ENCODE measurements at regions not wholly inside any gene's neighbourhood (a gene's known extent, or its start where the extent isn't known, plus 50 kb on each side); places are given as distances from the start of the nearest gene placed in this dataset.

DNA sequence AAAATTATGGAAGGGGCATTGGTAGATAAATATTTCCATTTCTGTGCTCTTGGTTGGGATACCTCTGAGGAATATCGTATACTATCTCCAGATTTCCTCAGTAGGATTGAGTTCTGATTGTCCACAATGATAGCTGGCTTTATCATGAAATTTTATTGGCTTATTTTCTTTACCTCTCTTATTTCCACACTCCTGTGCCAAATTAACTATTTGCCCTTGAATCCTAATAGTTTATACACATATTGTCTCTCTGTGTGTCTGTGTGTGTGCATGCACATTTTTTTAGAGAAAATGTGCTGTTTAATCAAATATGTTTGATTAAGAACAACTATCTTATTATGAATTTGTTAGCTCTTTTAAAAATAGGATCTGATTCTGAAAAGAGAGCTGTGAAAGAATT, 271.6 kb downstream of the DTHD1 start:
- DNase-seq (ENCODE audit: low read depth in 6 of 9, low spot score in 9 of 9), result no peak
- WGBS, result 95% methylated on average over 1 of the region's 1 CpG
- no peaks in the 10 kb centered on the region for H3K9me3 ChIP-seq (ENCODE audit: control insufficient read depth in 2 of 2, insufficient read depth in 1 of 2, low read length in 1 of 2)
- H3K27ac ChIP-seq (ENCODE audit: low read depth in 1 of 2, low read length in 1 of 2), result no peak overlapping the region
- no peak overlapping the region for H3K4me3 ChIP-seq (ENCODE audit: low read length in 2 of 2)
- H3K36me3 ChIP-seq (ENCODE audit: control insufficient read depth in 2 of 2, insufficient read depth in 2 of 2, low read length in 1 of 2), result no peaks in the 10 kb centered on the region
- no peaks in the 10 kb centered on the region for H3K27me3 ChIP-seq (ENCODE audit: control insufficient read depth in 2 of 2, insufficient read depth in 1 of 2, low read length in 1 of 2)
- H3K4me1 ChIP-seq (ENCODE audit: control insufficient read depth in 2 of 2, insufficient read depth in 2 of 2, low read length in 2 of 2), result no peaks in the 10 kb centered on the region

DNA sequence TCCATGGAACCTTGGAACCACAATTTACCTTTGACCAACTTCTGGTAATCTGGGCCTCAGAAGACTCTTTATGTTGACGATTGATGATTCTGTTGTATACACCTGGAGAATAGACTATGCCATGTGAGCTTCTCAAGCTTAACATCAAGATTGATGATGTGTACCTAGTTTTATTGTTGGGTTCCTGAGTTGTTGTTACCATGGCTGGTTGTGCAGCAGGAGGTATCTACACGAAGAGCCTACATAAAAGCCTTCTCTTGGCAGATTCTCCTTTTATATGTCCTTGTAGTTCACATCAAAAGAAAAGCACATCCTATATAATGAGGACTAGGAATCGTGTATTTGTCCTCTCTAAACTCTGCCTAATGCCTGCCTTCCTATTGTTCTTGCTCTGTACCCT, 272.0 kb downstream of the DTHD1 start:
- H3K4me3 ChIP-seq (ENCODE audit: low read length in 2 of 2), result no peak overlapping the region
- H3K36me3 ChIP-seq (ENCODE audit: control insufficient read depth in 2 of 2, insufficient read depth in 2 of 2, low read length in 1 of 2), result no peaks in the 10 kb centered on the region
- H3K9me3 ChIP-seq (ENCODE audit: control insufficient read depth in 2 of 2, insufficient read depth in 1 of 2, low read length in 1 of 2), result no peaks in the 10 kb centered on the region
- DNase-seq (ENCODE audit: low read depth in 6 of 9, low spot score in 9 of 9), result no peak
- H3K4me1 ChIP-seq (ENCODE audit: control insufficient read depth in 2 of 2, insufficient read depth in 2 of 2, low read length in 2 of 2), result no peaks in the 10 kb centered on the region
- no peaks in the 10 kb centered on the region for H3K27me3 ChIP-seq (ENCODE audit: control insufficient read depth in 2 of 2, insufficient read depth in 1 of 2, low read length in 1 of 2)
- no peak overlapping the region for H3K27ac ChIP-seq (ENCODE audit: low read depth in 1 of 2, low read length in 1 of 2)
- WGBS, result 87% methylated on average over 3 of the region's 3 CpGs

GRCh38 chr4:36556984-36557383, 275.6 kb downstream of the DTHD1 start:
- Histone ChIP-seq H3K9me3 (ENCODE audit: control insufficient read depth in 2 of 2, insufficient read depth in 1 of 2, low read length in 1 of 2) (no peaks in the 10 kb centered on the region), H3K4me1 (ENCODE audit: control insufficient read depth in 2 of 2, insufficient read depth in 2 of 2, low read length in 2 of 2) (no peaks in the 10 kb centered on the region)

DNA sequence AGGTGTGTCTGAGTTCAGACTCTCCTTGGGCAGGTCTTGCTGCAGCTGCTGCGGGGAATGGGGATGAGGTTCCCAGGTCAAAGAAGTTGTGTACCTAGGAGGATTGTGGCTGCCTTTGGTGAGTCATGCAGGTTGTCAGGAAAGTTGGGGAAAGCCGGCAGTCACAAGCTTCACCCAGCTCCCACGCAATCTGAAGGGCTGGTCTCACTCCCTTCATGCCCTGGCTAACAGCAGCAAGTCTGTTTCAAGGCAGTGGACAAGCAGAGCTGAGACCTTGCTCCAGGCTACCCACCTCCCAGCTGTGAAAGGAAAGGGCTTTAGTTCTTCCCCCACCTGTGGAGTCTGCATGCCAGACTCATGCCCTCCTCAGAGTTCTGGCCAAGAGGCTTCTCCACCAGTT, 287.2 kb downstream of the DTHD1 start:
- no peaks in the 10 kb centered on the region for H3K9me3 ChIP-seq (ENCODE audit: control insufficient read depth in 2 of 2, insufficient read depth in 1 of 2, low read length in 1 of 2)
- DNase-seq (ENCODE audit: low read depth in 6 of 9, low spot score in 9 of 9), result no peak
- no peak overlapping the region for H3K4me3 ChIP-seq (ENCODE audit: low read length in 2 of 2)
- WGBS, result 84% methylated on average over 3 of the region's 3 CpGs
- no peaks in the 10 kb centered on the region for H3K27me3 ChIP-seq (ENCODE audit: control insufficient read depth in 2 of 2, insufficient read depth in 1 of 2, low read length in 1 of 2)
- H3K4me1 ChIP-seq (ENCODE audit: control insufficient read depth in 2 of 2, insufficient read depth in 2 of 2, low read length in 2 of 2), result no peaks in the 10 kb centered on the region
- no peak overlapping the region for H3K27ac ChIP-seq (ENCODE audit: low read depth in 1 of 2, low read length in 1 of 2)
- no peaks in the 10 kb centered on the region for H3K36me3 ChIP-seq (ENCODE audit: control insufficient read depth in 2 of 2, insufficient read depth in 2 of 2, low read length in 1 of 2)

More at GRCh38 chr4:36556984-36557383, 275.6 kb downstream of the DTHD1 start:
- Histone ChIP-seq H3K36me3 (ENCODE audit: control insufficient read depth in 2 of 2, insufficient read depth in 2 of 2, low read length in 1 of 2) (no peaks in the 10 kb centered on the region), H3K27ac (ENCODE audit: low read depth in 1 of 2, low read length in 1 of 2) (no peak overlapping the region), H3K4me3 (ENCODE audit: low read length in 2 of 2) (no peak overlapping the region), H3K27me3 (ENCODE audit: control insufficient read depth in 2 of 2, insufficient read depth in 1 of 2, low read length in 1 of 2) (no peaks in the 10 kb centered on the region)
- DNase-seq (ENCODE audit: low read depth in 6 of 9, low spot score in 9 of 9), result no peak

- DNase-seq (ENCODE audit: low read depth in 6 of 9, low spot score in 9 of 9), result no peak
- Histone ChIP-seq H3K4me3 (ENCODE audit: low read length in 2 of 2) (no peak overlapping the region), H3K9me3 (ENCODE audit: control insufficient read depth in 2 of 2, insufficient read depth in 1 of 2, low read length in 1 of 2) (no peaks in the 10 kb centered on the region), H3K36me3 (ENCODE audit: control insufficient read depth in 2 of 2, insufficient read depth in 2 of 2, low read length in 1 of 2) (no peaks in the 10 kb centered on the region), H3K4me1 (ENCODE audit: control insufficient read depth in 2 of 2, insufficient read depth in 2 of 2, low read length in 2 of 2) (no peaks in the 10 kb centered on the region), H3K27me3 (ENCODE audit: control insufficient read depth in 2 of 2, insufficient read depth in 1 of 2, low read length in 1 of 2) (no peaks in the 10 kb centered on the region), H3K27ac (ENCODE audit: low read depth in 1 of 2, low read length in 1 of 2) (no peak overlapping the region)
- 86% methylated on average over 4 of the region's 4 CpGs for WGBS
Observed at GRCh38 chr4:36573441-36573840, 292.0 kb downstream of the DTHD1 start.

GRCh38 chr4:36574816-36575215, 293.4 kb downstream of the DTHD1 start:
- no peak for DNase-seq (ENCODE audit: low read depth in 6 of 9, low spot score in 9 of 9)

DNA sequence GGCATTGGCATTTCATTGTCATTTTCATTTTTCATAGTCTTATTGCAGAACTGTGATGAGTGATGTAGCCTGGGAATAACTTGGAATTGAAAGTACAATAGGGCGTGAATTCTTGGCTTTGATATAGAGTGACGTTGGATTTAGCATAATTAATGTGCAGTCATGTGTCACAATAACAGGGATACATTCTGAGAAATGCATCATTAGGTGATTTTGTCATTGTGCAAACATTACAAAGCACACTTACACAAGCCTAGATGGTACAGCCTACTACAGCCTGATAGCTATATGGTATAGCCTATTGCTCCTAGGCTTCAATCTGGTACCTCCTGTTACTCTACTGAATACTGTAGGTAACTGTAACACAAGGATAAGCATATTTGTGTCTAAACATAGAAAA, 300.8 kb downstream of the DTHD1 start:
- 94% methylated on average over 2 of the region's 2 CpGs for WGBS
- Histone ChIP-seq H3K4me1 (ENCODE audit: control insufficient read depth in 2 of 2, insufficient read depth in 2 of 2, low read length in 2 of 2) (no peaks in the 10 kb centered on the region), H3K27ac (ENCODE audit: low read depth in 1 of 2, low read length in 1 of 2) (no peak overlapping the region), H3K27me3 (ENCODE audit: control insufficient read depth in 2 of 2, insufficient read depth in 1 of 2, low read length in 1 of 2) (no peaks in the 10 kb centered on the region), H3K4me3 (ENCODE audit: low read length in 2 of 2) (no peak overlapping the region), H3K36me3 (ENCODE audit: control insufficient read depth in 2 of 2, insufficient read depth in 2 of 2, low read length in 1 of 2) (no peaks in the 10 kb centered on the region), H3K9me3 (ENCODE audit: control insufficient read depth in 2 of 2, insufficient read depth in 1 of 2, low read length in 1 of 2) (no peaks in the 10 kb centered on the region)
- DNase-seq (ENCODE audit: low read depth in 6 of 9, low spot score in 9 of 9), result no peak

More at GRCh38 chr4:36574816-36575215, 293.4 kb downstream of the DTHD1 start:
- Histone ChIP-seq H3K27ac (ENCODE audit: low read depth in 1 of 2, low read length in 1 of 2) (no peak overlapping the region), H3K36me3 (ENCODE audit: control insufficient read depth in 2 of 2, insufficient read depth in 2 of 2, low read length in 1 of 2) (no peaks in the 10 kb centered on the region), H3K27me3 (ENCODE audit: control insufficient read depth in 2 of 2, insufficient read depth in 1 of 2, low read length in 1 of 2) (no peaks in the 10 kb centered on the region), H3K9me3 (ENCODE audit: control insufficient read depth in 2 of 2, insufficient read depth in 1 of 2, low read length in 1 of 2) (no peaks in the 10 kb centered on the region), H3K4me1 (ENCODE audit: control insufficient read depth in 2 of 2, insufficient read depth in 2 of 2, low read length in 2 of 2) (no peaks in the 10 kb centered on the region), H3K4me3 (ENCODE audit: low read length in 2 of 2) (no peak overlapping the region)
- WGBS, result 94% methylated on average over 1 of the region's 1 CpG

DNA sequence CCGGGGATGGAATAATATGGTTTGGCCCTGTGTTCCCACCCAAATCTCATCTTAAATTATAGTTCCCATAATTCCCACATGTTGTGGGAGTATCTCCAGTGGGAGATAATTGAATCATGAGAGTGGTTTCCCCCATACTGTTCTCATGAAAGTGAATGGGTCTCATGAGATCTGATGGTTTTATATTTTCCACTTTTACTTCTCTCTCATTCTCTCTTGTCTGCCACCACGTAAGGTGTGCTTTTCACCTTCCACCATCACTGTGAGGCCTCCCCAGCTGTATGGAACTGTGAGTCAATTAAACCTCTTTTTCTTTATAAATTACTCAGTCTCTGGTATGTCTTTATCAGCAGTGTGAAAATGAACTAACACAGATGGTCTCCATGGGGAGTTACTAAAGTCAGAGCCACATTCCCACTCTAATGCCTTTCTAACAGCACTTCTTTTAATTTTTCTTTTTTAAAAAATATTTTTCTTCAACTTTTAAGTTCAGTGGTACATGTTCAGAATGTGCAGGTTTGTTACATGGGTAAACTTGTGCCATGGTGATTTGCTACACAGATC, 306.6 kb downstream of the DTHD1 start:
- DNase-seq (ENCODE audit: low read depth in 6 of 9, low spot score in 9 of 9), result no peak
- no peaks in the 10 kb centered on the region for H3K9me3 ChIP-seq (ENCODE audit: control insufficient read depth in 2 of 2, insufficient read depth in 1 of 2, low read length in 1 of 2)
- H3K27me3 ChIP-seq (ENCODE audit: control insufficient read depth in 2 of 2, insufficient read depth in 1 of 2, low read length in 1 of 2), result no peaks in the 10 kb centered on the region
- 97% methylated on average over 2 of the region's 2 CpGs for WGBS
- H3K36me3 ChIP-seq (ENCODE audit: control insufficient read depth in 2 of 2, insufficient read depth in 2 of 2, low read length in 1 of 2), result no peaks in the 10 kb centered on the region
- H3K27ac ChIP-seq (ENCODE audit: low read depth in 1 of 2, low read length in 1 of 2), result no peak overlapping the region
- H3K4me3 ChIP-seq (ENCODE audit: low read length in 2 of 2), result no peak overlapping the region
- no peaks in the 10 kb centered on the region for H3K4me1 ChIP-seq (ENCODE audit: control insufficient read depth in 2 of 2, insufficient read depth in 2 of 2, low read length in 2 of 2)

DNA sequence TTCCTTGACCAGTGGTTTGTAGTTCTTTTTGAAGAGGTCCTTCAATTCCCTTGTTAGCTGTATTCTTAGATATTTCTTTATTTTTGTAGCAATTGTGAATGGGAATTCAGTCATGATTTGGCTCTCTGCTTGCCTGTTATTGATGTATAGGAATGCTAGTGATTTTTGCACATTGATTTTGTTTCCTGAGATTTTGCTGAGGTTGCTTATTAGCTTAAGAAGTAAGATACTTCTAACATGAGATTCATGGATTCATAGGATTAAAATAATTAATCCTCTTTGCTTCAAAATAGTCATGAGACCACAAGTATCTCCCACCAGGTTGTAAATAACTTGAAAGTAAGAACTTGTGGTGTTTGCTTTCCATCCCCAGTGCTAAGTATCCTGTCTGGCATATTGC, 308.9 kb downstream of the DTHD1 start:
- no peak for DNase-seq (ENCODE audit: low read depth in 6 of 9, low spot score in 9 of 9)
- Histone ChIP-seq H3K4me3 (ENCODE audit: low read length in 2 of 2) (no peak overlapping the region), H3K9me3 (ENCODE audit: control insufficient read depth in 2 of 2, insufficient read depth in 1 of 2, low read length in 1 of 2) (no peaks in the 10 kb centered on the region), H3K36me3 (ENCODE audit: control insufficient read depth in 2 of 2, insufficient read depth in 2 of 2, low read length in 1 of 2) (no peaks in the 10 kb centered on the region), H3K27me3 (ENCODE audit: control insufficient read depth in 2 of 2, insufficient read depth in 1 of 2, low read length in 1 of 2) (no peaks in the 10 kb centered on the region), H3K27ac (ENCODE audit: low read depth in 1 of 2, low read length in 1 of 2) (no peak overlapping the region), H3K4me1 (ENCODE audit: control insufficient read depth in 2 of 2, insufficient read depth in 2 of 2, low read length in 2 of 2) (no peaks in the 10 kb centered on the region)
